ENCODE measurements at regions not wholly inside any gene's neighbourhood (a gene's known extent, or its start where the extent isn't known, plus 50 kb on each side); places are given as distances from the start of the nearest gene placed in this dataset.

DNA sequence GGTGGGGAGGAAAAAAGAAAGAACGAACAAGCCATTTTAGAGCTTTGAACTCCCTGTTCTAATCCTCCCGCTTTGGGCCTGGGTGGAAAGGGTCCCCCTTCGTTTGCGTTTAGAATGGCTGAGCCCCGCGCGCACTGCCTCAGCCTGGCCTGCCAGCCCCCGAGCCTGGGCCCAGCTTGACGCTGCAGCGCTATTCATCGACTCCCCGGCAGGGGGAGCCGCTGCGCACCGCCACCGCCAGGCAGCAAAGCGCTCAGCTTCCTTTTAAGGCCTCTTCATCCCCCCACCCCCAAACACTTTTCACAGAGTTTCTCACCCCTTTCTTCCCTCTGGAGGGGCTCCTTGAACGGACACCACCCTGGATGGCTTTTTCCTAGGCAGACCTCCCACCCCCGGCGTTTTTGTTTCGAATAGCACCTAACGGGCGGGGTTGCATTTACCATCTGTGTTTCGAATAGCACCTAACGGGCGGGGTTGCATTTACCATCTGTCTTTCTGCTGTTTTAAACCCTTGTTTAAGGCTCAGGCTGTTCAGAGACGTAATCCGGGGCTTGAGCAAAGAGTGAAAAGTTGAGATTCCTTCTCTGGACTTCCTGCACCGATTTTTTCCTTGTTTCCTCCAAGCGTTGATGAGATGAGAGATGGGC, 56.4 kb upstream of the PIWIL1 start:
- H3K4me3 ChIP-seq (ENCODE audit: low read depth, low read length): no peak overlapping the region
- no peak for DNase-seq (ENCODE audit: low read depth)
- TF ChIP-seq, protein P1, sequence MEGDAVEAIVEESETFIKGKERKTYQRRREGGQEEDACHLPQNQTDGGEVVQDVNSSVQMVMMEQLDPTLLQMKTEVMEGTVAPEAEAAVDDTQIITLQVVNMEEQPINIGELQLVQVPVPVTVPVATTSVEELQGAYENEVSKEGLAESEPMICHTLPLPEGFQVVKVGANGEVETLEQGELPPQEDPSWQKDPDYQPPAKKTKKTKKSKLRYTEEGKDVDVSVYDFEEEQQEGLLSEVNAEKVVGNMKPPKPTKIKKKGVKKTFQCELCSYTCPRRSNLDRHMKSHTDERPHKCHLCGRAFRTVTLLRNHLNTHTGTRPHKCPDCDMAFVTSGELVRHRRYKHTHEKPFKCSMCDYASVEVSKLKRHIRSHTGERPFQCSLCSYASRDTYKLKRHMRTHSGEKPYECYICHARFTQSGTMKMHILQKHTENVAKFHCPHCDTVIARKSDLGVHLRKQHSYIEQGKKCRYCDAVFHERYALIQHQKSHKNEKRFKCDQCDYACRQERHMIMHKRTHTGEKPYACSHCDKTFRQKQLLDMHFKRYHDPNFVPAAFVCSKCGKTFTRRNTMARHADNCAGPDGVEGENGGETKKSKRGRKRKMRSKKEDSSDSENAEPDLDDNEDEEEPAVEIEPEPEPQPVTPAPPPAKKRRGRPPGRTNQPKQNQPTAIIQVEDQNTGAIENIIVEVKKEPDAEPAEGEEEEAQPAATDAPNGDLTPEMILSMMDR (IDR thresholded peaks at IDR 0.05; ENCODE audit: low read depth, low read length, missing control alignments): peak; percentile 37

DNA sequence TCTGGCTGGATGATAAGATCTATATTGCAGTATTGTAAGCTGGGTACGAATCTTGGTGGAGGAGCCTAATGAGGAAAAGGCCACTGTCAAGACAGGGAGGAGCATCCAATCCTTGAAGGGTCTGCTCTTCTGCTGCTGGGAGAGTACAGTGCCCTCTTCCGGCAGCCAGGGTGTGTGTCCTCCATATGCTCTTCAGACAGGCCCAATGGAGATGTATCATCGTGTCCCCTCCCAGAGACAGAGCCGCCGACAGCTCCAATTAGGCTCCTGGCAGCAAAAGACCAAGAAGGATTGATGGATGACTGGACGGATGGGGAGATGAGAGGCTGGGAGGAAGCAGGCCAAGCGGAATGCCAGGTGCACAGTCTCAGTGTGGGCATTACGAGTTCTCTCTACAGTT, 51.6 kb upstream of the PIWIL1 start:
- DNase-seq (ENCODE audit: low read depth): no peak
- TF ChIP-seq, protein P1 (IDR thresholded peaks at IDR 0.05; ENCODE audit: low read depth, low read length, missing control alignments): peak; percentile 10
- H3K4me3 ChIP-seq (ENCODE audit: low read depth, low read length): no peak overlapping the region

DNA sequence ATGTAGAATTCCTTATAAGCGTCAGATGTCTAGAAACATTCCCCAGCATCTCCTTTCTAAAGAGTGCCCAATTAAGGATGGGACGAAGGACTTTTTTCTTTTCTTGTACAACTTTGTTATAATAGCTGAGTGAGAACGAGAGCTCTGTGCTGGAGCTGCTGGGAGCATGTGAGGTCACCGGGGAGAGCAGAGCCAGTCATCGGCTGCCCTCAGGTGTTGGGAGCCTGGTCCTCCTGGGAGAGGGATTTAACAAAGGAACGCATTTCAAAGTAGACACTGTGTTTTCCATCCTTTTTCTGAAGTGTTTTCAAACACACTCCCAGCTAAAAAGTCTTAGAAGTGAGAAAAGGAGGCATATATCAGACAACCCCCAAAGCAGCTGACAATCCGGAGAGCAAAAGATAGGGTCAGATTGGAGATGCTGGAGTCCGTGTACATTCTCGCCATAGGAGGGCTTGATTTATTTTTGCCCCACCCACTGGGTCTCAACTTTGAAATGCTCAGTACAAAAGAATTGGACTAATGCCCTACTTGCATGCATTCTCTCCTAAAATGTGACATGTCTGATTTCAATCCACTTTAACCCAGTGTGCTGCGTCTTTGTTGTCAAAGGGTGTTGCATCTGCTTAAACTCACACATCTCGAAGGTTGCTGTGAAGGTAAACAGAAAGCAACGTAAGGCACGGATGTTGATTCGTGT, 50.8 kb upstream of the PIWIL1 start:
- no peak overlapping the region for H3K4me3 ChIP-seq (ENCODE audit: low read depth, low read length)
- TF ChIP-seq, protein P1 (IDR thresholded peaks at IDR 0.05; ENCODE audit: low read depth, low read length, missing control alignments): no peak
- no peak for DNase-seq (ENCODE audit: low read depth)

Measured in GM12864 (cell line).